Neural progenitor cell (in vitro differentiated cells): ENCODE measurements at regions not wholly inside any gene's neighbourhood (a gene's known extent, or its start where the extent isn't known, plus 50 kb on each side); places are given as distances from the start of the nearest gene placed in this dataset.
"Not testable (repeated sequence)": the region's sequence is repeated elsewhere in the genome, so short reads cannot be mapped to it uniquely, and the experiment has no call there.

Experiments used
- CTCF ChIP-seq: fragments of 200-600 bp; sonication (generic); IDR thresholded peaks from 2 replicates; pipeline ENCODE4 v1.5.1; 2017; ENCODE audit warnings: antibody characterized with exemption, mild to moderate bottlenecking
- EZH2 ChIP-seq: fragments of 200-600 bp; sonication (generic); IDR thresholded peaks from 2 replicates; pipeline ENCODE4 v1.6.1; 2017; ENCODE audit warnings: antibody characterized with exemption, mild to moderate bottlenecking, moderate library complexity
- EZH2phosphoT487 ChIP-seq: fragments of 200-600 bp; sonication (generic); IDR thresholded peaks from 2 replicates; pipeline ENCODE4 v1.6.1; 2017; ENCODE audit warnings: antibody characterized with exemption

GRCh38 chr1:157247764-157248049 lies 109.5 kb upstream of the ETV3 start:
- not testable (repeated sequence) for TF ChIP-seq CTCF, EZH2, EZH2phosphoT487
